CD4-positive, alpha-beta T cell treated with Interleukin-1 beta for 1 hour (primary cell): ENCODE measurements at regions not wholly inside any gene's neighbourhood (a gene's known extent, or its start where the extent isn't known, plus 50 kb on each side); places are given as distances from the start of the nearest gene placed in this dataset.
"Not testable (repeated sequence)": the region's sequence is repeated elsewhere in the genome, so short reads cannot be mapped to it uniquely, and the experiment has no call there.

Experiments
- DNase-seq, 2 donors: peaks; one replicate each; pipeline ENCODE4 v3.0.0-alpha.2; 2020 to 2022

DNA sequence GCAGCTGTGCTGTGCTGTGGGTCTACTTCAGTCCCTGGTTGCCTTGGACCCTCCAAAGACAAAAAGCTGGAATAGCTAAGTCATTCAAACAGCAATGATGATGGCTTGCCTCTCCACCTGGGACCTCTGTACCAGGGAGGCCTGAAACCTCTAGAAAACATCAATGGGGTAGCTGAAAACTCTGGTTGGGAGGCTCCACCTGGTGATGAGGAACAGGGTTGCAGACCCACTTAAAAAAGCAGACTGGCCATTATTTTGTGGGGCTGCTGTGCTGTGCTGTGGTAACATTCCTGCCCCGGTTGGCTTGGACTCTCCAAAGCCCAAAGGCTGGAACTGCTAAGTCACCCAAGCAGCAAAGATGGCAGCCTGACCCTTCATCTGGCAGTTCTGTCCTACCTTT is 839.3 kb upstream of the ARRDC3 start:
- DNase-seq, result no peak

- not testable (repeated sequence) for DNase-seq
Observed at GRCh38 chr5:92216852-92217251, 833.7 kb upstream of the ARRDC3 start.

- no peak for DNase-seq
Observed at GRCh38 chr5:92215116-92215515, 832.0 kb upstream of the ARRDC3 start.

- no peak for DNase-seq
Observed at GRCh38 chr5:92208265-92208664, 825.1 kb upstream of the ARRDC3 start.

DNA sequence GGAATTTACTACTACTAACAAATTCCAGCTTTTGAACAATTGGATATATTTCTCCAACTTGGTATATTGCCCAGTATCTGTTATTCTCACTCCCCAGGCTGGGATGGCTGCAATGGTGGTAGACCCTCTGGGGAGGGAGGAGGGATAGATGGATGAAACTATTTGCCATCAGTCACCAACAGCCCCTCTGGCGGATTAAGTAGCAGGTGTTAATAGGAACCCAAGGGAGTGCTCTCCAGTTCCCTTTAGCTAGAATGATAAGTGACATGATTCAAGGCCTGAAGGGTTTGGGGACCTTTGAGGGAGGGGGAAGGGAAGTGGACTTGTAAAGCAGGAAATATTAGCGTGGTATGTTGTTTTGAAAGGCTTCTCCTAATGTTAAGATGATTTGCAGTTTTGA is 824.0 kb upstream of the ARRDC3 start:
- no peak for DNase-seq

- no peak for DNase-seq
Observed at GRCh38 chr5:92206681-92207080, 823.6 kb upstream of the ARRDC3 start.

GRCh38 chr5:92199035-92199434 is 815.9 kb upstream of the ARRDC3 start:
- not testable (repeated sequence) for DNase-seq

- no peak for DNase-seq
Observed at GRCh38 chr5:92181656-92182055, 798.5 kb upstream of the ARRDC3 start.

- no peak for DNase-seq
Observed at GRCh38 chr5:92180391-92180790, 797.3 kb upstream of the ARRDC3 start.

DNA sequence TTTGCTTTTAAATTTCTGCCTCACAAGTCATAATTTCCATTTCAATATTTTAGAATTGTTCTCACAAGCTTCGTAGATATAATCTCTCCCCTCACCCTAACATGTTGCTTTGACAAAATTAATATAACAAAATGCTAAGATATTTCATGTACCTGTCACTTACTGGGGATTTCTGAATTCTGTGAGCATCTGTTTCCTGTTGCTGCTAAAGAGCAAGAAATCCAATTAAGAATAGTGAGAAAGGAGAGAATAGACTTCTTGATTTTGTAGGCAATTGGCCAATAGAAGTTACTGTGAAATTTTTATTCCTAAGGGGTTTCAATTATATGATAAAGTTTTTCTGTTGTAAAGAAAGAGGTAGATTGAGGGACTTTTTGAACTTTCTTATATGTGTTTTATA is 796.5 kb upstream of the ARRDC3 start:
- DNase-seq, result no peak

DNA sequence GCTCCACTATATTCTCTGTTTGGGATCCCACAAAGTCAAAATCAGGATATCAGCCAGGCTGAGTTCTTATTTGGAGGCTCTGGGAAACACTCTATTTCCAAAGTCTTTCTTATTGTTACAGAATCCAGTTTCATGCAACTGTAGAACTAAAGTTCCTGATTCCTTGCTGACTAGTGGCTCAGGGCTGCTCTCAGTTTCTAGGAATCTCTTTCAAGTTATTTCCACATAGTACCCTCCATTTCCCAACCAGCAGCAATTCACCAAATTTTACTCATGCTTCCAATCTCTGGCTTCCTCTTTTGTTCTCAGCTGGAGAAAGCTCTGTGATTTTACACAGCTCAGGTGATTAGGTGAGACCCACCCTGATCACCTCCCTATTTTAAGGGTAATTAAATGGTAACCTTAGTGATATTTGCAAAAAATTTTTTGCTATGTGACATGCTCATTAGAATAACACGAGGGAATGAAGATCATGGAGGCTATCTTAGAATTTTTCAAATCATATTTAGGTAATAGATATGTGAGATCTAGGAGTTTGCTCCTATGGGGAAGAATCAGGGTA is 794.9 kb upstream of the ARRDC3 start:
- DNase-seq, result no peak

- no peak for DNase-seq
Observed at GRCh38 chr5:92163906-92164305, 780.8 kb upstream of the ARRDC3 start.

DNA sequence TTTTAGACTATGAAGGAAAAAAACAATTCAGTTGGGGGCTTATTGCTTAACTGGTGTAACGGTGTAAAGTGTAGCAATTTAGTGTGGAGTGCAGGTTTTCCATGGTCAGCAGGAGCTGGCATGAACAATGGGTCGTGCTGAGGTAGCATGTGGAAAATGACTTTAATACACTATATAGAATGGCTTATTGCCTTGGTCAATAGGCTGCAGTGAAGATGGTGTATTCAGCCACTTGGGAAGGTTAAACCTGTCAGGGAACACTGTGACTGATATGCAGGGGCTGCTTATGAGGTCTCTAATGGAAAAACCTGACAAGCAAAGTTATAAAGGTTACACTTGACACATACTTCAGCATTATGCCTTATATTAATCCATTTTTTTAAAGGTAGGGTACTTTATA is 764.7 kb upstream of the ARRDC3 start:
- DNase-seq, result no peak

GRCh38 chr5:92147266-92147665 is 764.1 kb upstream of the ARRDC3 start:
- DNase-seq, result no peak

GRCh38 chr5:92145852-92146251 is 762.7 kb upstream of the ARRDC3 start:
- DNase-seq, result no peak

DNA sequence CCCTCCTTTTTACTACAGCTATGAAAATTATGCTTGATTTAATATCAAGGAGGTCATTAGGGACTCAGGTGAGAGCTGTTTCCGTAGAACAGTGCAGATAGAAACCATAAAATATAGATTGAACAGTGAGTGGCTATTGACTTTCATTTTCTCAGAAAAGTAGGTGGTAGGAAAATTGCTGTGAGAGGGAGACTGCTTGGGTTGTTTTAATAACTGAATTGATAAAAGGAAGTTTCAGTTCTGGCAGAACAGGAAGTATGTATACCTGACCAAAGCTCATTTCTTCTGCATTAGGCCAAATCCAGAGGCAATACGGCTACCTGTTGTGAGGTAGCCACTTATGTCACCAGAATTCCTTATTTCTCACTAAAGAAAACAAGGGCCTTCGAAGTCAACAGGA is 761.7 kb upstream of the ARRDC3 start:
- no peak for DNase-seq

DNA sequence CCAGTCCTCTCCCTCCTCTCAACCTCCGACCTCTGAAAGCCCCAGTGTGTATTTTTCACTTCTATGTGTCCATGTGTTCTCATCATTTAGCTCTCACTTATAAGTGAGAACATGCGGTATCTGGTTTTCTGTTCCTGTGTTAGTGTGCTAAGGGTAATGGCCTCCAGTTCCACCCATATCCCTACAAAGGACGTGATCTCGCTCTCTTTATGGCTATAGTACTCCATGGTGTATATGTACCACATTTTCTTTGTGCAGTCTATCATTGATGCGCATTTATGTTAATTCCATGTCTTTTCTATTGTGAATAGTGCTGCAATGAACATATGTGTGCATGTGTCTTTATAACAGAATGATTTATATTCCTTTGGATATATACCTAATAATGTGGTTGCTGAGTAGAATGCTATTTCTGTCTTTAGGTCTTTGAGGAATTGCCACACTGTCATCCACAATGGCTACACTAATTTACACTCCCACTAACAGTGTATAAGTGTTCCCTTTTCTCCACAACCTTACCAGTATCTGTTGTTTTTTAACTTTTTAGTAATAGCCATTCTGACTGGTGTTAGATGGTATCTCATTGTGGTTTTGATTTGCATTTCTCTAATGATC is 749.3 kb upstream of the ARRDC3 start:
- DNase-seq, result not testable (repeated sequence)

DNA sequence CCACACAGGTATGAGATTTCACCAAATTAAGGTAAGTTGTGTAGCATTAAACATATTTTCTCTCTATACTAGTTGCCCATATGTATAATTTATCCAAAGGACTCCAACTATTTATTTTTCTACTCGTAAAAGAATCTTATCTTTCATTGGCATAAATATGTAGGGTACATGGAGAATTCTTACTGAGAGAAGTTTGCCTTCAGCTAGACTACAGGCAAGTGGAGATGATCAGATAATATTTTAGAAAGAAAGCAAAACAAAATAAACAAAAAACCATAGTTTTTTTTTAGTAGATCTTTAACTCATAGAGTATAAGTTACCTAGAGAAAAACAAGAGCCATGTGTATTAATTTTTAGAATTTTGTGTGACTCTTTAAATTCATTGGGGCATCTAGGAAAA is 743.1 kb upstream of the ARRDC3 start:
- DNase-seq, result no peak

DNA sequence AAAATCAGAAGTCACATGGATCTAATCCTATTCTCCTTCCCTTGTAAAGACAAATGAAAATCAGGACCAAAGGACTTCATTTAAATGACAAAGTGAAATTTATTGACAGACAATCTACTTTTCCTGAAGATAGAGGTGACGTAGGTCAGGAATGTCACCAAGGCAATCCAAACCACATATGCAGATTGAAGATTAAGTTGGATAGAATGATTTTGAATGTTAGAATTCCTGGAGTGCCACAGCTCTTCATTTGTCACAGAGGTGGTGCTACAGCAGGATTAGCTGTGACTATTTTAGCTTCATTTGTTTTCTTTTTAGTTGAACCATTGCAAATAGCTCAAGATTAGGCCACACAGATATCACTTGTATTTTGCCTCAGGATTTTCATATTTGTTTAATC is 736.0 kb upstream of the ARRDC3 start:
- DNase-seq, result no peak

GRCh38 chr5:92106808-92107207 is 723.7 kb upstream of the ARRDC3 start:
- no peak for DNase-seq

DNA sequence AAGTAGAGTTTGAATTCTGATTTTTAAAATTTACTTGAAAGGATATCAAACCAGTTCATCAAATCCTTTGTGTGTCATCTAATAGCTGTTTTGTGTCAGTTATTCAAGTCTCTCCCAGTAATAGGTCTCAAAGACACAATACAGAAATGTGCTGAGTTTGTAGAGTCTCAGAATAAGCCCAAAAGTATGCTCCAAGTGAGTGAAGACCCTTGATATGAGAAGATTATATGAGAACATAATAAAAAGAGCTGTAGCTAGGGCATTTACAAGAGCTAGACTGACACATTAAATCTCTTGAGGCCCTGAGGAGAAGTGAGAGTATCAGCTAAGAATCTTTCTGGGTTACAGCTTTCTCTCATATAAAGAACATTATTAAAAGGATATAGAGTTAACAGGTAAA is 721.0 kb upstream of the ARRDC3 start:
- DNase-seq, result no peak

- no peak for DNase-seq
Observed at GRCh38 chr5:92102313-92102712, 719.2 kb upstream of the ARRDC3 start.

- no peak for DNase-seq
Observed at GRCh38 chr5:92092239-92092638, 709.1 kb upstream of the ARRDC3 start.

GRCh38 chr5:92086059-92086811 is 703.1 kb upstream of the ARRDC3 start:
- DNase-seq, result no peak
